Neuronal stem cell (in vitro differentiated cells): ENCODE measurements at regions not wholly inside any gene's neighbourhood (a gene's known extent, or its start where the extent isn't known, plus 50 kb on each side); places are given as distances from the start of the nearest gene placed in this dataset.

ENCODE experiments used
- DNase-seq: peaks from one replicate; pipeline ENCODE4 v3.0.0-alpha.2; 2013; ENCODE audit warnings: low spot score
- H2AFZ ChIP-seq: one replicate; pipeline ENCODE4 v1.6.1; 2013; ENCODE audit warnings: mild to moderate bottlenecking, low read length, inconsistent platforms
- H2AK5ac ChIP-seq: 2 replicates; pipeline ENCODE4 v1.6.1; 2013; ENCODE audit warnings: low read depth, mild to moderate bottlenecking, inconsistent platforms, low read length, moderate library complexity, mixed read lengths
- H2BK120ac ChIP-seq: 2 replicates; pipeline ENCODE4 v1.6.1; 2013; ENCODE audit warnings: low read depth, mild to moderate bottlenecking, inconsistent platforms, low read length, moderate library complexity, mixed read lengths
- H2BK12ac ChIP-seq: one replicate; pipeline ENCODE4 v1.6.1; 2013; ENCODE audit warnings: low read length, inconsistent platforms
- H2BK15ac ChIP-seq: 2 replicates; pipeline ENCODE4 v1.6.1; 2013; ENCODE audit warnings: mild to moderate bottlenecking, low read length, inconsistent platforms, mixed read lengths
- H2BK5ac ChIP-seq: one replicate; pipeline ENCODE4 v1.6.1; 2013; ENCODE audit warnings: inconsistent platforms, mild to moderate bottlenecking, low read length, moderate library complexity
- H3K14ac ChIP-seq: one replicate; pipeline ENCODE4 v1.6.1; 2013; ENCODE audit warnings: low read length, inconsistent platforms
- H3K18ac ChIP-seq: 2 replicates; pipeline ENCODE4 v1.6.1; 2013; ENCODE audit warnings: low read length, inconsistent platforms
- H3K23ac ChIP-seq: 2 replicates; pipeline ENCODE4 v1.6.1; 2013; ENCODE audit warnings: low read depth, mild to moderate bottlenecking, mixed read lengths, low read length, inconsistent platforms; ENCODE audit not compliant: poor library complexity
- H3K27ac ChIP-seq: replicated peaks from 3 replicates; pipeline ENCODE4 v1.5.1; 2013; ENCODE audit warnings: low read length, inconsistent platforms
- H3K27me3 ChIP-seq, 3 experiments: 2 replicates each; pipeline ENCODE4 v1.6.1; 2013; ENCODE audit warnings: low read length in 3 of 3, mild to moderate bottlenecking in 2 of 3, inconsistent platforms in 1 of 3, low read depth in 1 of 3, mixed read lengths in 1 of 3, moderate library complexity in 1 of 3; ENCODE audit not compliant: control insufficient read depth in 3 of 3, insufficient read depth in 3 of 3
- H3K36me3 ChIP-seq, 2 donors: replicated peaks in 1 of 2; 2 replicates each; pipeline ENCODE4 v1.6.1; 2013; ENCODE audit warnings: low read length in 2 of 2; ENCODE audit not compliant: control insufficient read depth in 2 of 2, insufficient read depth in 2 of 2
- H3K4ac ChIP-seq: 2 replicates; pipeline ENCODE4 v1.6.1; 2013; ENCODE audit warnings: inconsistent platforms, mild to moderate bottlenecking, low read length, moderate library complexity
- H3K4me1 ChIP-seq, 2 donors: 1 replicate in 1 of 2; 2 replicates in 1 of 2; pipeline ENCODE4 v1.6.1; 2013; ENCODE audit warnings: low read length in 2 of 2, low read depth in 1 of 2; ENCODE audit not compliant: control insufficient read depth in 2 of 2, insufficient read depth in 1 of 2
- H3K4me2 ChIP-seq: one replicate; pipeline ENCODE4 v1.6.1; 2013; ENCODE audit warnings: mild to moderate bottlenecking, low read length, inconsistent platforms; ENCODE audit not compliant: insufficient read depth, poor library complexity, severe bottlenecking
- H3K4me3 ChIP-seq, 2 donors: 2 replicates each; pipeline ENCODE4 v1.5.1; 2013; ENCODE audit warnings: low read length in 2 of 2, mild to moderate bottlenecking in 2 of 2, inconsistent platforms in 1 of 2, moderate library complexity in 1 of 2
- H3K79me1 ChIP-seq: one replicate; pipeline ENCODE4 v1.6.1; 2013; ENCODE audit warnings: low read depth, mild to moderate bottlenecking, inconsistent platforms, low read length, moderate library complexity
- H3K9ac ChIP-seq: one replicate; pipeline ENCODE4 v1.6.1; 2013; ENCODE audit warnings: mild to moderate bottlenecking, low read depth, low read length, inconsistent platforms; ENCODE audit not compliant: poor library complexity
- H3K9me3 ChIP-seq, 2 donors: replicated peaks in 1 of 2; 2 replicates each; pipeline versions ENCODE3 to v1.6.1; 2013; ENCODE audit warnings: low read length in 2 of 2, mild to moderate bottlenecking in 2 of 2, inconsistent platforms in 1 of 2, low read depth in 1 of 2, mixed read lengths in 1 of 2, moderate library complexity in 1 of 2; ENCODE audit not compliant: control insufficient read depth in 2 of 2, insufficient read depth in 1 of 2
- H4K8ac ChIP-seq: one replicate; pipeline ENCODE4 v1.6.1; 2013; ENCODE audit warnings: low read depth, mild to moderate bottlenecking, inconsistent platforms, low read length, moderate library complexity
- H4K91ac ChIP-seq: one replicate; pipeline ENCODE4 v1.6.1; 2013; ENCODE audit warnings: low read length, low read depth, mild to moderate bottlenecking, inconsistent platforms; ENCODE audit not compliant: poor library complexity
- WGBS, 2 donors: extraction: QIAGEN DNeasy Blood & Tissue Kit; methylation state at CpG; one replicate each; pipeline ENCODE4 v1.1.7; 2013; ENCODE audit warnings: missing lambda C conversion rate in 2 of 2, mixed read lengths in 1 of 2; ENCODE audit not compliant: insufficient read length in 2 of 2, insufficient replicate concordance in 1 of 2; ENCODE audit errors: extremely low coverage in 2 of 2; 5-methylcytosine and 5-hydroxymethylcytosine counted together

DNA sequence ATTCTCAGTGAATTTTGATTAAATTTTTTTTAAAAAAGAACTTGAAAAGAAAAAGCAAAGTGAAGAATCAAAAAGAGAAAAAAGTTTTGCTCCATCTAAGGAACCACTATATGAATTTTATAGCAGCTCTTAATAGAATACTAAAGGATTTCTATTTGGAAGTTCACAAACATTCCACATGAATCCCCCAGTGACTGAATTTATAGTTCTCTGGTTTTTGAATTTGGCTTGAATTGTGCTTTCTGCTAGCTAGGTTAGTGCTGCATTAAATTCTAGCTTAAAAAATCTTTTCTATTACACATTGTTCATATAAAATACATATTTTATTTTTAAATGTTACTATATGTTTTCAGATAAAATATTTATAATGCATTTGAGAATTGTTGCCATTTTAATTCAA, 675.4 kb downstream of the RERGL start:
- no peak for DNase-seq
- no peaks in the 10 kb centered on the region for H3K36me3 ChIP-seq
- H3K4me3 ChIP-seq = no peak overlapping the region
- no peak overlapping the region for H4K8ac ChIP-seq
- no peak overlapping the region for H3K4me2 ChIP-seq
- no peak overlapping the region for H3K4ac ChIP-seq
- H3K18ac ChIP-seq = no peak overlapping the region
- no peak overlapping the region for H3K9ac ChIP-seq
- H3K27ac ChIP-seq = no peak overlapping the region
- H2BK120ac ChIP-seq = no peak overlapping the region
- H3K4me1 ChIP-seq = no peaks in the 10 kb centered on the region
- no peak overlapping the region for H2BK5ac ChIP-seq
- H3K27me3 ChIP-seq = no peaks in the 10 kb centered on the region
- H2BK12ac ChIP-seq = no peak overlapping the region
- H3K23ac ChIP-seq = no peak overlapping the region
- no peak overlapping the region for H3K14ac ChIP-seq
- H2AFZ ChIP-seq = no peak overlapping the region
- no peak overlapping the region for H2BK15ac ChIP-seq
- peaks cover 0 to 4% of the 10 kb centered on the region in 2 donors for H3K9me3 ChIP-seq
- no peaks in the 10 kb centered on the region for H3K79me1 ChIP-seq
- no peak overlapping the region for H2AK5ac ChIP-seq
- H4K91ac ChIP-seq = no peak overlapping the region

DNA sequence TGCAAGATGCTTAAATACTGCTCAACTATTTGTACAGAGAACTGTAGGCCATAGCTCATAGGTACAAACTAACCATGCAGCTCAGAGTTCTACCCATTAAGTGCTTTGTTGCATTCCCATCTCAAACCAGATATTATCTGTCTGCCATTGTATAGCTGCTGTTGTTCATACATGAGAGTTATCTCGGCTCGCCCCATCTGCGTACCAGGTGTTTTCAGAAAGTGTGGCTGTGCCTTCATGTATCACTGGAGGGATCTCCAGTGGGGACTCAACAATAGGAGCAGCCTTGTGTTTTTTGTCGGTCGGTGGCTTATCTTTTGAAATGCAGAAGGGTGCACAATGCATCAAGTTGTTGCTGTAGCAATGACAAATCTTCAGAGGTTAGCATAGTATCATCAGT, 678.3 kb downstream of the RERGL start:
- no peak overlapping the region for H3K4ac ChIP-seq
- H4K91ac ChIP-seq = no peak overlapping the region
- no CpG with 5 or more reads among the region's 5 CpGs for WGBS, 2 donors
- H3K18ac ChIP-seq = no peak overlapping the region
- no peak overlapping the region for H3K27ac ChIP-seq
- H3K14ac ChIP-seq = no peak overlapping the region
- H2AK5ac ChIP-seq = no peak overlapping the region
- no peak for DNase-seq
- H4K8ac ChIP-seq = no peak overlapping the region
- no peak overlapping the region for H3K23ac ChIP-seq
- H3K79me1 ChIP-seq = no peaks in the 10 kb centered on the region
- no peak overlapping the region for H2BK5ac ChIP-seq
- no peak overlapping the region for H3K4me3 ChIP-seq
- no peak overlapping the region for H2BK120ac ChIP-seq
- no peak overlapping the region for H2BK15ac ChIP-seq
- H2AFZ ChIP-seq = no peak overlapping the region
- no peaks in the 10 kb centered on the region for H3K4me1 ChIP-seq
- H3K9me3 ChIP-seq = peaks cover 0 to 4% of the 10 kb centered on the region in 2 donors
- no peak overlapping the region for H3K9ac ChIP-seq
- H3K4me2 ChIP-seq = no peak overlapping the region
- no peaks in the 10 kb centered on the region for H3K36me3 ChIP-seq
- H2BK12ac ChIP-seq = no peak overlapping the region
- no peaks in the 10 kb centered on the region for H3K27me3 ChIP-seq

GRCh38 chr12:17388679-17389078, 701.3 kb downstream of the RERGL start:
- 100% methylated on average over 2 of the region's 4 CpGs for WGBS, 2 donors
- H2BK12ac ChIP-seq = no peak overlapping the region
- no peak overlapping the region for H3K14ac ChIP-seq

DNA sequence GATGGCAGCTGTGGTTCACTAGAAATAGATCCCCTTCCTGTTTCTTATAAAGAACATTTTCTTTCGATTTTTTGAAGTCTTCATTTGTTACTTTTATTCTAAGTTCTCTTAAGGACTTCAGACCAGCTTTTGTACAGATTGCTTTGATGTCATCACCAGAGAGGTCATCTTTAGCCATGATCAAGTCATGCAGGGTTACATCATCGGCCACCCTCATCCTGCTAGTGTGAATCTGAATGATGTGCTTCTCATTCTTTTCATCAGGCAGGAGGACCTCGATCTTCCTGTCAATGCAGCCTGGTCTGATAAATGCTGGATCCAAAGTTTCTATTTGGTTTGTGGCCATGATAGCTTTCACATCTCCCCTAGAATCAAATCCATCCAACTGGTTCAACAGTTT, 706.7 kb downstream of the RERGL start:
- no CpG with 5 or more reads among the region's 3 CpGs for WGBS, 2 donors
- no peak for DNase-seq

More at GRCh38 chr12:17388679-17389078, 701.3 kb downstream of the RERGL start:
- H2AK5ac ChIP-seq = no peak overlapping the region
- no peak overlapping the region for H2AFZ ChIP-seq
- no peak overlapping the region for H3K9ac ChIP-seq
- H3K23ac ChIP-seq = no peak overlapping the region
- no peak overlapping the region for H3K27ac ChIP-seq
- no peak overlapping the region for H2BK5ac ChIP-seq
- H3K9me3 ChIP-seq = no peaks in the 10 kb centered on the region
- H3K4me3 ChIP-seq = no peak overlapping the region
- no peak overlapping the region for H2BK120ac ChIP-seq
- H3K36me3 ChIP-seq = no peaks in the 10 kb centered on the region
- H3K4ac ChIP-seq = no peak overlapping the region
- no peak overlapping the region for H3K4me2 ChIP-seq
- no peak for DNase-seq
- no peak overlapping the region for H4K91ac ChIP-seq
- no peaks in the 10 kb centered on the region for H3K79me1 ChIP-seq
- no peak overlapping the region for H3K18ac ChIP-seq
- no peak overlapping the region for H4K8ac ChIP-seq
- H3K27me3 ChIP-seq = no peaks in the 10 kb centered on the region
- no peaks in the 10 kb centered on the region for H3K4me1 ChIP-seq
- H2BK15ac ChIP-seq = no peak overlapping the region

More for the DNA sequence above, 706.7 kb downstream of the RERGL start:
- no peak overlapping the region for H3K14ac ChIP-seq
- no peak overlapping the region for H3K18ac ChIP-seq
- no peak overlapping the region for H4K91ac ChIP-seq
- no peak overlapping the region for H2BK15ac ChIP-seq
- H2AFZ ChIP-seq = no peak overlapping the region
- H3K4me2 ChIP-seq = no peak overlapping the region
- H3K27me3 ChIP-seq = no peaks in the 10 kb centered on the region
- H3K9ac ChIP-seq = no peak overlapping the region
- no peak overlapping the region for H2BK5ac ChIP-seq
- no peak overlapping the region for H3K23ac ChIP-seq
- H3K27ac ChIP-seq = no peak overlapping the region
- H3K79me1 ChIP-seq = no peaks in the 10 kb centered on the region
- no peak overlapping the region for H4K8ac ChIP-seq
- H2BK12ac ChIP-seq = no peak overlapping the region
- H2BK120ac ChIP-seq = no peak overlapping the region
- H3K9me3 ChIP-seq = no peaks in the 10 kb centered on the region
- no peak overlapping the region for H3K4me3 ChIP-seq
- H3K4ac ChIP-seq = no peak overlapping the region
- H2AK5ac ChIP-seq = no peak overlapping the region
- no peaks in the 10 kb centered on the region for H3K36me3 ChIP-seq
- no peaks in the 10 kb centered on the region for H3K4me1 ChIP-seq
